GM21526 (cell line): ENCODE measurements at regions not wholly inside any gene's neighbourhood (a gene's known extent, or its start where the extent isn't known, plus 50 kb on each side); places are given as distances from the start of the nearest gene placed in this dataset.

Experiments used
- ATAC-seq: cut with Tn5 transposase; IDR thresholded peaks from one replicate; pipeline ENCODE4 v1.9.1; 2021; ENCODE audit warnings: moderate library complexity; ENCODE audit not compliant: unreplicated experiment, low FRiP score

GRCh38 chr12:60822580-60822979, 1226.8 kb downstream of the SLC16A7 start:
- ATAC-seq: no peak

- ATAC-seq: no peak
Measured at GRCh38 chr12:60830381-60830780, 1234.6 kb downstream of the SLC16A7 start.

- no peak for ATAC-seq
Measured at GRCh38 chr12:60832290-60832689, 1236.5 kb downstream of the SLC16A7 start.

GRCh38 chr12:60834372-60834771, 1238.5 kb downstream of the SLC16A7 start:
- ATAC-seq: no peak

DNA sequence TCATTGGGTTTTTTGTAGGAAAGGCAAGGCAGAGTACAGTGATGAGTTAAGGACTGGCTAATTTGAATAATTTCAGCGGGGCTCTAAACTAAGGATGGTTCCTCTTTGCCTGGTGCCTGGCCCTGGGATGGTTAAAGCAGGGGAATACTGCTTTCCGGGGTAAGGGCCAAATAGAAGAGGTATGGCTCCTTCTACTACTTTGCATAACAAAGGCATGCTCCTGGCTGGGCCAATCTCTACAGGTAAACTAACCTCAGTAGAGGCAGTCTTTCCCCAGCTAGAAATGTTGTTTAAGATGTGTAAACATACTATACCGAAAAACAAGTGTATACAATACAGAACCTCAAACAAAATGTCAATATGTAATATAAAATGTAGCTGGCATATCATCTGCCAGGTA, 1239.0 kb downstream of the SLC16A7 start:
- ATAC-seq: no peak

DNA sequence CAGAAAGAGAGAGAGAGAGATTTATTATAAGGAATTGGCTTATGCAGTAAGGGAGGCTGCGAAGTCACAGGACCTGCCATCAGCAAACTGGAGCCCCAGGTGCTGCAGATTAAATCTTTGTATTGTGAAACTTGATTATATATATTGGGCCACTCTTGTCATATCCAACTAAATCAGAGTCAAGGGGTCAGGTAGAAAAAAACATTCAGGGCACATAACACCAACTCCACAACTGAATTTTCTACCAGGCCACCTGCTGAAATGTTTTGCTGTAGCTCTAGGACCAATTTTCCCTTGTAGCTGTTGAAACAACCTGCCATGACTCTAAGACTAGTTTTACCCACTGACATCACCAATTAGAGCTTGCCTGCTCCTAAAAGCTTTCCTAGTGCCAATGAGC, 1240.8 kb downstream of the SLC16A7 start:
- ATAC-seq: no peak

GRCh38 chr12:60842181-60842580, 1246.4 kb downstream of the SLC16A7 start:
- no peak for ATAC-seq

GRCh38 chr12:60844101-60844500, 1248.3 kb downstream of the SLC16A7 start:
- no peak for ATAC-seq

DNA sequence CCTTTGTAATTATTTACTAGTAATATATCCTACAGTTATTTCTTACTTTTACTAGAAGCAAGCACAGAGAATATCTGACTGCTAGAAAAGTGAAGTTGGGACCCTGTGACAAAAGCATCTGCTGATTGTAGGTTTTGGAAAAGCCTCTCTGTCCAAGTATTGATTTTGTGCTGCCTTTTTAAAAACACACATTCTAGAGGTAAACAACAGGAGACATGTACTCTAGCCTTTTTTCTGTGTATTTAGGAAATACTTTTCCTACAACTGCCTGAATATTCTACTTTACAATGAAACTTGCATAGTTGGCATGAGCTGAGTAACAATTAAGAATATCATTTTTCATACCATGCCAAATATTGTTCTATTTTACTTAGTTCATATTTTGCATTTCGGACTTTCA, 1249.0 kb downstream of the SLC16A7 start:
- ATAC-seq: no peak

DNA sequence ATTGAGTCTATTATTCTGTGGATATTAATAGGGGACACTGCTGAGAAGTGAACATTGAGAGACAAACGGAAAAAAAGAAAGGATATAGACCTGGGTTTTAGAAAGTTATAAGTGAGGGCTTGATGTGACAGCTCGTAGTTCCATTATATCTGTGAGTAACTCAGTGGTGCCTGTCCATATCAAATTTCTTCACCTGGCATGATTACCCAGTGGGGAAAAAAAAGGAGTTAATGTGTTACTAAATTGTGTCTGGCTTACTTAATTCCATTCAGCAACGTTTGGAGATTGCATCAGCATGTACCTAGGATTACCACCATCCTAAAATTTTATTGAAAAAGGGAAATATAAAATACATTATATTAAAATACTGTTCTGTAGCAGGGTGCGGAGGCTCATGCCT, 1249.9 kb downstream of the SLC16A7 start:
- ATAC-seq: no peak

DNA sequence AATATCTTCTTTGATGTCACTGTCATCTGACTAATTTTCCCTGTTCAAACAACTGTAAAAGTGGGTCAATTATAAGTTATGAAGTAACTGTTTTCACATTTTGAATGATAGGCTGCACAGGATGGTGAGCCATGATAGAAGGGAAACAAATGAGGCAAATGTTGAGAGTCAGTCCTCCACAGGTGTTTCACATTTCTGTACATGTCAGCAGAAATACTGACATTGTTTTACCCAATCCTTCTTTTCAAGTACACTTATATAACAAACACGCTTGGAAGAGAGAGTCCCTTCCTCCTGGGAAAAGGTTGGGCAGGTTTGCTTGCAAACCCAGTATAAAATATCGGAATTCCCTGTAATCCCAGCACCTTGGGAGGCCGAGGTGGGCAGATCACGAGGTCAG, 1251.5 kb downstream of the SLC16A7 start:
- no peak for ATAC-seq

GRCh38 chr12:60849723-60850122, 1253.9 kb downstream of the SLC16A7 start:
- ATAC-seq: no peak

- no peak for ATAC-seq
Measured at GRCh38 chr12:60853407-60853806, 1257.6 kb downstream of the SLC16A7 start.

GRCh38 chr12:60863421-60863820, 1267.6 kb downstream of the SLC16A7 start:
- no peak for ATAC-seq

DNA sequence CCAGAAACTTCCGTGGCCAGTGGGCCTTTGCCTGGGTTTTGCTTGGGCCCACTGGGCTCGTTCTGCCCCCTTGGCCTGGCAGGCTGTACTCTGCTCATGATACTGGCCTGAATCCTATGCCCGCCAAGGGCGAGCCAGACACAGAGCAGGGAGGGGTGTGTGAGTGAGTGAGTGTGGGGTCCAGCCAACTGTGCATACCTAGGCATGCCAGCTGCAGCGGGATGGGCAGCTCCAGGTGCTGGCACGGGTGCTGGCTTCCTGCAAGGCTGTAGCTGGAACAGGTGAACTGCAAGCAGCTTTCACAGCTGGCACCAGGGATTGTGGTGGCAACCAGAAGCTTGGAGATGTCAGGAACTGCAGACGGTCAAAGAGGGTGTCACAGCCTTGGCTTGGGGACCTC, 1276.4 kb downstream of the SLC16A7 start:
- ATAC-seq: no peak

DNA sequence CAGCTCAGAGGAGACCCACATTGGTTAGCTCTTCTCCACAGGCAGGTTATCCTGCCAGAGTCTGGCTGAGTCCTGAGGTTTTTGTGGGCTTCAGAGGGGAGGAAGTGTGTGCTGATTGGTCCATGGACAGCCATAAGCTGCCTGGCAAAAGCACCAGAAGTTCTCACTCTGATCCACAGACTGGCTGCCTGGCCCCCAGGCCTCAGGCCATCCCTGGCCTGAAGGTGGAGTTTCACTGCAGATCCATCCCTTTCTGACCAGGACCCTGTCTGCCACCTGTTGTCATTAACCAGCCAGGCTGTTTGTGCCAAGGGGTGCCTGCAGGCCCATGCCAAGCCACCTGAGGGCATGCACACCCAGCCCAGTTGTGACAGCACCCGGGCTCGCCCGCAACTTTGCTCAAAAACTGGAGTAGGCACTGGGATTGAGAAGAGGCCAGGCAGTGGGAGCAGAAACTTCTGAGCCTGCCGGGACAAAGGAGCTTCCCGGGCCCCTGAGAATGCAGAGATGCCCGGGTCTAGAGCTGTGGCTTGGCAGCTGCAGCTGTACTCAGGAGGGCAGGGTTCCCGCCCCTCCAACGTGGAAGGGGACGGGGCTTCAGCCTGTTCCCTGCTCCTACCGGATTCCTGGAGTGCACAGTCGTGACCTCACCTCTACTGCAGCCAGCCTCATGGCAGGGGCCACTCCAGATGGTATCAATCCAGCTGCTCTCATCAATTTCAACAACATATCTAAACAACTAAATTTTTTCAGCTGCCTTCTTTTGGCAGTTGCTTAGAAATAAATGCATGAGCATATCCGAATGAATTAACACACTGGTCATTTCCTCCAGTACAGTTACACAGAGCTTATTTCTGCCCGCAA, 1277.3 kb downstream of the SLC16A7 start:
- no peak for ATAC-seq

DNA sequence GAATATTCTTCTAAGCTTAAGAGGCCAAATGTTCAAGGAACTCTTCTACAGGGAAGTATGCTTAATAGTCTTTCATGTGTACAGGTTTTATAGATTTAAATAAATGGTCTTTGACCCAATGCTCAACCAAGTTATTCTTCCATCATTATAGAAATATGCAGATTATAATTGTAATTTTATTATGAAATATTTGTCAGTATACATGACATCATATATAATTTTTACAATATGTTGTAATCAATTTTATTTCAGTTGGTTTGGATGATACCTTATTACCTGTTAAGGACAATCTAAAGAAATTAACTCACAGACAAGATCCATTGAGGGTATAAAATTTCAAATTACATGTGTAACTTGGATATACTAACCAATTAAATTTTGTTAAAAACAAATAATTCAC, 1278.3 kb downstream of the SLC16A7 start:
- ATAC-seq: no peak

GRCh38 chr12:60920841-60921495, 1325.1 kb downstream of the SLC16A7 start:
- no peak for ATAC-seq

- ATAC-seq: no peak
Measured at GRCh38 chr12:60921541-60921940, 1325.7 kb downstream of the SLC16A7 start.

- no peak for ATAC-seq
Measured at GRCh38 chr12:60926256-60926655, 1330.4 kb downstream of the SLC16A7 start.

DNA sequence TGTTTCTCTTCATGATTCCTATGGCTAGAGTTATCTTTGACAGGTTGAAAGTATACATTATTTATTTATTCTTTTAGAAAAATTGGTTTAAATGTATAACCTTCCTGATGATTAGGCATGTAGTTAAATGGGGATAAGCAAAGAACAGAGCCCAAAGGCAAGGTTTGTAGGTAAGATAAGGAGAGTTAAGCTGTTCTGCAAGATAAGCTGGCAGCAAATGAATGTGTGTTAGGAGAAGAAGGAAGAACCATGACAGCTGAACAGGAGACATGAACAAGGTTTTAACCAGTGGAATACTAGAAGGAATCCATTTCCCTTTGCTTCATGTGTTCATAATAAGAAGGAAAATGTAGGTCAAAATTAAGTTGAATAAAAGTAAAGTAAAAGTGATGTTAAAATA, 1330.1 kb upstream of the USP15 start:
- no peak for ATAC-seq
